ENCODE measurements at regions not wholly inside any gene's neighbourhood (a gene's known extent, or its start where the extent isn't known, plus 50 kb on each side); places are given as distances from the start of the nearest gene placed in this dataset.

DNA sequence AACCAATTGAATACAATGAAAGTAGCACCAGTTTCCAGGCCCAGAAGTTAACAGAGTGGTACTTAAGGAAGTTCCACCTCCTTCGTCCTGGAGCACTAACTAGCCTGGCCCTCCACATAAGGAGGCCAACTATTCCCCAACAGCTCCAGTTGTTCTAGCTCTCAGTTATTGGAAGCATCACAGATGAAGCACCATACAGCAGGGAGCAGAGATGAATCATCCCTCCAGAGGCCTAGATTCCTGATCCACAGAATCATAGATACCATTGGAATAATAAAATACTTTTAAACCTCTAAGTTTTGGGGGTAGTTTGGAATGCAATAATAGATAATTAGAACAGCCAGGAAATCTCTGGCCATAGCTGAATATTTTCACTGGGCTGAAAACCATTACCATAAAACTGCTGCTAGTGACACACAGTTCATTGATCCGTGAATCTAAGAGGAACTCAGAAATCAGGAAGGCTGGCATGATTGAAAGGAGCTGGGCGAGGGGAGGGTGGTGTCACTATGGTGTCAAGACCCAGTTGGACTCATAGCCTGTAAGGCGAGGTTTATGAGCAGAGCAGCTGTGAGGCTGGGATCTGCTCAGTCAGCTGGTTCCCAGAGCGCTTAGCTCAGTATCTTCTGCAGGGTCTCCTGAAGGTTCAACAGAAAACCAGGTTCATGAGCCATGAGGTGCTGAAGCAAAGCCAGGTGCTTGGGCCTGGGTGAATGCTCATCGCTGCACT, 371.4 kb upstream of the TMTC1 start:
- no peaks in the 10 kb centered on the region for H3K36me3 ChIP-seq (ENCODE audit: control insufficient read depth, insufficient read depth, low read length)
- no peaks in the 10 kb centered on the region for H3K27me3 ChIP-seq (ENCODE audit: control insufficient read depth, insufficient read depth, low read length)
- H3K9ac ChIP-seq (ENCODE audit: low read length) = no peak overlapping the region
- H3K4me1 ChIP-seq (ENCODE audit: control insufficient read depth, insufficient read depth, low read length) = no peaks in the 10 kb centered on the region
- no peak overlapping the region for H3K4me3 ChIP-seq (ENCODE audit: low read length)
- no peaks in the 10 kb centered on the region for H3K9me3 ChIP-seq (ENCODE audit: control insufficient read depth, low read length)

GRCh38 chr12:30153981-30154380, 370.2 kb upstream of the TMTC1 start:
- Histone ChIP-seq H3K36me3 (ENCODE audit: control insufficient read depth, insufficient read depth, low read length) (no peaks in the 10 kb centered on the region), H3K27me3 (ENCODE audit: control insufficient read depth, insufficient read depth, low read length) (no peaks in the 10 kb centered on the region)

DNA sequence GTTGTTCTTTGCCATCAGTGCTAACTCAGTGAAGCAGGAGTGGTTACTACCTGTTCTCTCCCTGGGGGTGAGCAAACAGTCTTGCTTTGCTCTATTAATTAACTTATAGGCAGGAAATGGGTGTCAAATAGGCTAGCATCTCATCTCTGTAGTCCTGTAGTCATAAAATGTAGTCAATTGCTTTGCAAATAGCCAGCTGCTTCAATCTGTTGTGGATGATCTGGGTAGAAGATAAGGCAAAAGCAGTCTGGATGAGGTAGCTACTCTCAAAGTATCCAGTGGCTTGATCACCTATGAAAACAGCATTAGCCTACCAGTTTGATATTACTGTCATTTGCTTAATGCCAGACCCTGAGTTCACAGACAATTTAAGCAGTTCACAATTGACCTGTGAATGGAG, 369.0 kb upstream of the TMTC1 start:
- Histone ChIP-seq H3K9ac (ENCODE audit: low read length) (no peak overlapping the region), H3K27me3 (ENCODE audit: control insufficient read depth, insufficient read depth, low read length) (no peaks in the 10 kb centered on the region), H3K4me3 (ENCODE audit: low read length) (no peak overlapping the region), H3K9me3 (ENCODE audit: control insufficient read depth, low read length) (no peaks in the 10 kb centered on the region), H3K36me3 (ENCODE audit: control insufficient read depth, insufficient read depth, low read length) (no peaks in the 10 kb centered on the region), H3K4me1 (ENCODE audit: control insufficient read depth, insufficient read depth, low read length) (no peaks in the 10 kb centered on the region)

More at GRCh38 chr12:30153981-30154380, 370.2 kb upstream of the TMTC1 start:
- H3K9ac ChIP-seq (ENCODE audit: low read length) = no peak overlapping the region
- H3K9me3 ChIP-seq (ENCODE audit: control insufficient read depth, low read length) = no peaks in the 10 kb centered on the region
- no peak overlapping the region for H3K4me3 ChIP-seq (ENCODE audit: low read length)
- no peaks in the 10 kb centered on the region for H3K4me1 ChIP-seq (ENCODE audit: control insufficient read depth, insufficient read depth, low read length)

DNA sequence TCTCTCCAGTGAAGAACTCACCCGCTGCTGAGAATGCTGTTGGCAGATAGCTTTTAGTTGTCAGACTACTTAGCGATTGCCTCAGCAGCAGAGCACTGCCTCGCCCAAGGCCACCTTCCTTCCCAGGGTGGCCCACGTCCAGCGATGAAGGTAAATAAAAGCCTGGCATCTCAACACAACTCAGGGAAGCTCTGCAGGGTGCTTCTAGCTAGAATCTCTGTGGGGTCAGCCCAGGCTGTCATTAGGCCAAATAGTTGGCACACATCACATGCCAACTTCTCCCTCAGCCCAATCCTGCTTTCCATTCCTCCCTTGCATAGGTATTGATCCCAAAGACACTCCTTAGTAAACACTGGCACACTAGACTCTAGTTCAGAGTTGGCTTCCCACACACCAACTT, 368.1 kb upstream of the TMTC1 start:
- H3K27me3 ChIP-seq (ENCODE audit: control insufficient read depth, insufficient read depth, low read length) = no peaks in the 10 kb centered on the region
- no peak overlapping the region for H3K4me3 ChIP-seq (ENCODE audit: low read length)
- no peaks in the 10 kb centered on the region for H3K9me3 ChIP-seq (ENCODE audit: control insufficient read depth, low read length)
- no peaks in the 10 kb centered on the region for H3K36me3 ChIP-seq (ENCODE audit: control insufficient read depth, insufficient read depth, low read length)
- H3K4me1 ChIP-seq (ENCODE audit: control insufficient read depth, insufficient read depth, low read length) = no peaks in the 10 kb centered on the region
- no peak overlapping the region for H3K9ac ChIP-seq (ENCODE audit: low read length)

- H3K9ac ChIP-seq (ENCODE audit: low read length) = no peak overlapping the region
- H3K9me3 ChIP-seq (ENCODE audit: control insufficient read depth, low read length) = no peaks in the 10 kb centered on the region
- no peaks in the 10 kb centered on the region for H3K36me3 ChIP-seq (ENCODE audit: control insufficient read depth, insufficient read depth, low read length)
- no peaks in the 10 kb centered on the region for H3K27me3 ChIP-seq (ENCODE audit: control insufficient read depth, insufficient read depth, low read length)
- H3K4me1 ChIP-seq (ENCODE audit: control insufficient read depth, insufficient read depth, low read length) = no peaks in the 10 kb centered on the region
- H3K4me3 ChIP-seq (ENCODE audit: low read length) = no peak overlapping the region
These were observed 362.8 kb upstream of the TMTC1 start for GRCh38 chr12:30146561-30146960.

- Histone ChIP-seq H3K9me3 (ENCODE audit: control insufficient read depth, low read length) (no peaks in the 10 kb centered on the region), H3K4me1 (ENCODE audit: control insufficient read depth, insufficient read depth, low read length) (no peaks in the 10 kb centered on the region), H3K27me3 (ENCODE audit: control insufficient read depth, insufficient read depth, low read length) (no peaks in the 10 kb centered on the region), H3K36me3 (ENCODE audit: control insufficient read depth, insufficient read depth, low read length) (no peaks in the 10 kb centered on the region), H3K4me3 (ENCODE audit: low read length) (no peak overlapping the region), H3K9ac (ENCODE audit: low read length) (no peak overlapping the region)
These were observed 361.9 kb upstream of the TMTC1 start for GRCh38 chr12:30145684-30146032.

GRCh38 chr12:30144777-30145683, 361.3 kb upstream of the TMTC1 start:
- H3K36me3 ChIP-seq (ENCODE audit: control insufficient read depth, insufficient read depth, low read length) = no peaks in the 10 kb centered on the region
- H3K27me3 ChIP-seq (ENCODE audit: control insufficient read depth, insufficient read depth, low read length) = no peaks in the 10 kb centered on the region
- H3K9ac ChIP-seq (ENCODE audit: low read length) = no peak overlapping the region
- H3K9me3 ChIP-seq (ENCODE audit: control insufficient read depth, low read length) = no peaks in the 10 kb centered on the region
- no peaks in the 10 kb centered on the region for H3K4me1 ChIP-seq (ENCODE audit: control insufficient read depth, insufficient read depth, low read length)
- no peak overlapping the region for H3K4me3 ChIP-seq (ENCODE audit: low read length)

GRCh38 chr12:30142301-30142700, 358.6 kb upstream of the TMTC1 start:
- no peaks in the 10 kb centered on the region for H3K36me3 ChIP-seq (ENCODE audit: control insufficient read depth, insufficient read depth, low read length)
- no peaks in the 10 kb centered on the region for H3K4me1 ChIP-seq (ENCODE audit: control insufficient read depth, insufficient read depth, low read length)
- H3K4me3 ChIP-seq (ENCODE audit: low read length) = no peak overlapping the region
- no peaks in the 10 kb centered on the region for H3K9me3 ChIP-seq (ENCODE audit: control insufficient read depth, low read length)
- H3K9ac ChIP-seq (ENCODE audit: low read length) = no peak overlapping the region
- H3K27me3 ChIP-seq (ENCODE audit: control insufficient read depth, insufficient read depth, low read length) = no peaks in the 10 kb centered on the region

GRCh38 chr12:30138483-30138882, 354.7 kb upstream of the TMTC1 start:
- Histone ChIP-seq H3K9ac (ENCODE audit: low read length) (no peak overlapping the region), H3K4me1 (ENCODE audit: control insufficient read depth, insufficient read depth, low read length) (no peaks in the 10 kb centered on the region), H3K9me3 (ENCODE audit: control insufficient read depth, low read length) (no peaks in the 10 kb centered on the region), H3K27me3 (ENCODE audit: control insufficient read depth, insufficient read depth, low read length) (no peaks in the 10 kb centered on the region), H3K36me3 (ENCODE audit: control insufficient read depth, insufficient read depth, low read length) (no peaks in the 10 kb centered on the region), H3K4me3 (ENCODE audit: low read length) (no peak overlapping the region)

DNA sequence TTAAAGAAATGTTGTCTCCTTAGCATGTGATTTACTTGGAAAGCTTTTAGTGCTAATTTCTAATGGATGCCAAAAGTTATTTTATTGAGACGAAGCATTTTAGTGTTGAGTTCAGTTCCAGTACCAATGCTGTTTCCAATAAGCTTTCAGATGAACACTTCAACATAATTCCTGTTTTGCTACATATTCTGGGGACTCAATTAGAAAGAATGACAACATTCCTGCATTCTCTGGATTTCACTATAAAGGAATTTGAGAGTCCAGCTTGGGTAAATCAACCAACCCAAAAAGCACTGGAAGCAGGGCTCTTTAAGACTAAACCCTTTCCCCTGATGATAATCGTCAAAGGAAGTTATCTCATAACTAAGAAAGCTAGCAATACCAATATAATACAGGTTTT, 353.0 kb upstream of the TMTC1 start:
- Histone ChIP-seq H3K4me3 (ENCODE audit: low read length) (no peak overlapping the region), H3K27me3 (ENCODE audit: control insufficient read depth, insufficient read depth, low read length) (no peaks in the 10 kb centered on the region), H3K36me3 (ENCODE audit: control insufficient read depth, insufficient read depth, low read length) (no peaks in the 10 kb centered on the region)

DNA sequence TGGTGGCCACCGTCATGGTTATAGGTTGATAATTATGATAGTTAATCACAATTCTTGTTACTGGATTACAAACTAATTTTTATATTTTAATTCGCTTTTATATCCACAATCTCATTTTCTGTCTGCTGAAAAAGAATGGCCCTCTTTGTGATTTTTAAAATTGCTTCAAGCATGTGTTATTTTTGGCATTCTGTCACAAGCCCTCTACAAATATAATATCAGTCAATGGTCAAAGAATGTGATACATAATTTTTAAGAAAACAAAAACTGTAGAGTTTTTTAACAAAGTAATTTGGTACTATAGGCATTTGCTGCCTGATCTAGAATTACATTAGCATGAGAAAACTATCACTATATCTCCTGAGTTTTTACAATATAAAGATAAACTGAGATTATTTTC, 352.0 kb upstream of the TMTC1 start:
- Histone ChIP-seq H3K9ac (ENCODE audit: low read length) (no peak overlapping the region), H3K4me1 (ENCODE audit: control insufficient read depth, insufficient read depth, low read length) (no peaks in the 10 kb centered on the region), H3K36me3 (ENCODE audit: control insufficient read depth, insufficient read depth, low read length) (no peaks in the 10 kb centered on the region), H3K9me3 (ENCODE audit: control insufficient read depth, low read length) (no peaks in the 10 kb centered on the region), H3K4me3 (ENCODE audit: low read length) (no peak overlapping the region), H3K27me3 (ENCODE audit: control insufficient read depth, insufficient read depth, low read length) (no peaks in the 10 kb centered on the region)

More for the DNA sequence above, 353.0 kb upstream of the TMTC1 start:
- Histone ChIP-seq H3K9ac (ENCODE audit: low read length) (no peak overlapping the region), H3K9me3 (ENCODE audit: control insufficient read depth, low read length) (no peaks in the 10 kb centered on the region), H3K4me1 (ENCODE audit: control insufficient read depth, insufficient read depth, low read length) (no peaks in the 10 kb centered on the region)

GRCh38 chr12:30134229-30134628, 350.5 kb upstream of the TMTC1 start:
- Histone ChIP-seq H3K4me3 (ENCODE audit: low read length) (no peak overlapping the region), H3K4me1 (ENCODE audit: control insufficient read depth, insufficient read depth, low read length) (no peaks in the 10 kb centered on the region), H3K9me3 (ENCODE audit: control insufficient read depth, low read length) (no peaks in the 10 kb centered on the region), H3K36me3 (ENCODE audit: control insufficient read depth, insufficient read depth, low read length) (no peaks in the 10 kb centered on the region), H3K27me3 (ENCODE audit: control insufficient read depth, insufficient read depth, low read length) (no peaks in the 10 kb centered on the region), H3K9ac (ENCODE audit: low read length) (no peak overlapping the region)

Measured in mucosa of stomach (tissue), 1 donor.